GM23338 (cell line): ENCODE measurements at regions not wholly inside any gene's neighbourhood (a gene's known extent, or its start where the extent isn't known, plus 50 kb on each side); places are given as distances from the start of the nearest gene placed in this dataset.

Experiments used
- ATAC-seq: fragments of 200-7000 bp; cut with Tn5 transposase; 3 replicates; pipeline ENCODE4 v1.9.1; 2020
- DNase-seq: peaks from one replicate; pipeline ENCODE4 v3.0.0-alpha.2; 2015; ENCODE audit warnings: low spot score
- H2AFZ ChIP-seq: fragments of 200-600 bp; sonication (generic); 2 replicates; pipeline ENCODE4 v1.8.0; 2016; ENCODE audit warnings: antibody characterized with exemption, mild to moderate bottlenecking, moderate library complexity
- H3F3A ChIP-seq: fragments of 200-600 bp; sonication (generic); replicated peaks from 2 replicates; pipeline ENCODE4 v1.8.0; 2017; ENCODE audit warnings: antibody characterized with exemption, mixed run types, low read depth
- H3K27ac ChIP-seq: fragments of 200-600 bp; sonication (generic); 2 replicates; pipeline ENCODE4 v1.6.1; 2016; ENCODE audit warnings: low read depth
- H3K27me3 ChIP-seq: fragments of 200-600 bp; sonication (generic); 2 replicates; pipeline ENCODE4 v1.8.0; 2016; ENCODE audit warnings: mild to moderate bottlenecking, mixed run types, moderate library complexity; ENCODE audit not compliant: insufficient read depth
- H3K36me3 ChIP-seq: fragments of 200-600 bp; sonication (generic); 2 replicates; pipeline ENCODE4 v1.8.0; 2016; ENCODE audit warnings: mild to moderate bottlenecking; ENCODE audit not compliant: insufficient read depth
- H3K4me1 ChIP-seq: fragments of 200-600 bp; sonication (generic); 2 replicates; pipeline ENCODE4 v1.8.0; 2016; ENCODE audit warnings: mild to moderate bottlenecking, moderate library complexity; ENCODE audit not compliant: insufficient read depth
- H3K4me2 ChIP-seq: fragments of 200-600 bp; sonication (generic); 2 replicates; pipeline ENCODE4 v1.7.1; 2017; ENCODE audit warnings: mixed run types
- H3K4me3 ChIP-seq: fragments of 200-600 bp; sonication (generic); 2 replicates; pipeline ENCODE4 v1.6.1; 2016; ENCODE audit warnings: mixed run types
- H3K79me2 ChIP-seq: fragments of 200-600 bp; sonication (generic); replicated peaks from 2 replicates; pipeline ENCODE4 v1.8.0; 2017; ENCODE audit warnings: mild to moderate bottlenecking; ENCODE audit not compliant: insufficient read depth
- H3K9me2 ChIP-seq: fragments of 200-600 bp; sonication (generic); 2 replicates; pipeline ENCODE4 v1.8.0; 2017; ENCODE audit not compliant: insufficient read depth
- H4K20me1 ChIP-seq: fragments of 200-600 bp; sonication (generic); replicated peaks from 2 replicates; pipeline ENCODE4 v1.8.0; 2017; ENCODE audit warnings: mild to moderate bottlenecking; ENCODE audit not compliant: insufficient read depth
- H3K27ac Mint-ChIP-seq: 2 replicates; pipeline ENCODE4 v1.8.0; 2020; ENCODE audit warnings: inconsistent platforms, mild to moderate bottlenecking, moderate library complexity, mixed read lengths
- H3K27me3 Mint-ChIP-seq: 3 replicates; pipeline ENCODE4 v1.8.0; 2022; ENCODE audit warnings: low read depth, mild to moderate bottlenecking, moderate library complexity, mixed read lengths, inconsistent platforms; ENCODE audit not compliant: insufficient read depth, poor library complexity
- H3K36me3 Mint-ChIP-seq: 3 replicates; pipeline ENCODE4 v1.8.0; 2021; ENCODE audit warnings: low read depth, mild to moderate bottlenecking, inconsistent platforms, moderate library complexity, mixed read lengths
- H3K4me1 Mint-ChIP-seq: 3 replicates; pipeline ENCODE4 v1.8.0; 2020; ENCODE audit warnings: mild to moderate bottlenecking, inconsistent platforms, mixed read lengths
- H3K4me3 Mint-ChIP-seq: 3 replicates; pipeline ENCODE4 v1.8.0; 2021; ENCODE audit warnings: moderate library complexity, mild to moderate bottlenecking, inconsistent platforms, mixed read lengths
- H3K9me3 Mint-ChIP-seq: 3 replicates; pipeline ENCODE4 v1.8.0; 2020; ENCODE audit warnings: moderate library complexity, mild to moderate bottlenecking, inconsistent platforms, mixed read lengths
- CREB1 ChIP-seq: fragments of 250-450 bp; sonication (Bioruptor Pico); IDR thresholded peaks from 2 replicates; pipeline ENCODE4 v1.5.0; 2020; ENCODE audit warnings: low read depth, mild to moderate bottlenecking, moderate library complexity
- CTCF ChIP-seq, 2 experiments: fragments of 200-600 bp in 1 of 2; sonication (generic) in 1 of 2; conservative IDR thresholded peaks; 2 replicates each; pipeline versions ENCODE4 v1.5.1 to v1.6.1; 2016 to 2017; ENCODE audit warnings: antibody characterized with exemption in 2 of 2, low read depth in 2 of 2, mild to moderate bottlenecking in 2 of 2, moderate library complexity in 1 of 2
- EZH2 ChIP-seq: fragments of 200-600 bp; sonication (generic); IDR thresholded peaks from one replicate; pipeline ENCODE4 v1.8.0; 2017; ENCODE audit warnings: antibody characterized with exemption, mild to moderate bottlenecking, low read depth; ENCODE audit not compliant: unreplicated experiment
- EZH2phosphoT487 ChIP-seq: fragments of 200-600 bp; sonication (generic); IDR thresholded peaks from one replicate; pipeline ENCODE4 v1.8.1; 2018; ENCODE audit warnings: antibody characterized with exemption; ENCODE audit not compliant: unreplicated experiment
- JUNB ChIP-seq: IDR thresholded peaks from one replicate; pipeline ENCODE4 v1.6.1; 2016; ENCODE audit warnings: antibody characterized with exemption; ENCODE audit not compliant: unreplicated experiment
- NANOG ChIP-seq: IDR thresholded peaks from 2 replicates; pipeline ENCODE4 v1.6.1; 2016; ENCODE audit warnings: antibody characterized with exemption, borderline replicate concordance
- POLR2AphosphoS5 ChIP-seq: IDR thresholded peaks from 2 replicates; pipeline ENCODE4 v1.6.1; 2016; ENCODE audit warnings: antibody characterized with exemption, low read depth
- REST ChIP-seq: IDR thresholded peaks from one replicate; pipeline ENCODE4 v1.6.1; 2018; ENCODE audit warnings: antibody characterized with exemption; ENCODE audit not compliant: unreplicated experiment
- STAT1 ChIP-seq: IDR thresholded peaks from one replicate; pipeline ENCODE4 v1.6.1; 2016; ENCODE audit warnings: antibody characterized with exemption; ENCODE audit not compliant: unreplicated experiment
- ZNF114 ChIP-seq: fragments of 250-450 bp; sonication (Bioruptor Pico); IDR thresholded peaks from 2 replicates; pipeline ENCODE4 v1.5.0; 2020; ENCODE audit warnings: mild to moderate bottlenecking, moderate library complexity
- ZNF331 ChIP-seq: fragments of 250-450 bp; sonication (Bioruptor Pico); IDR thresholded peaks from 2 replicates; pipeline ENCODE4 v1.5.0; 2020; ENCODE audit warnings: low read depth, mild to moderate bottlenecking, moderate library complexity
- ZNF462 ChIP-seq: fragments of 250-450 bp; sonication (Bioruptor Pico); IDR thresholded peaks from 2 replicates; pipeline ENCODE4 v1.5.0; 2020; ENCODE audit warnings: mild to moderate bottlenecking, moderate library complexity
- TF ChIP-seq, protein P1 (sequence below): IDR thresholded peaks from 2 replicates; pipeline ENCODE4 v1.6.1; 2016; ENCODE audit warnings: antibody characterized with exemption

DNA sequence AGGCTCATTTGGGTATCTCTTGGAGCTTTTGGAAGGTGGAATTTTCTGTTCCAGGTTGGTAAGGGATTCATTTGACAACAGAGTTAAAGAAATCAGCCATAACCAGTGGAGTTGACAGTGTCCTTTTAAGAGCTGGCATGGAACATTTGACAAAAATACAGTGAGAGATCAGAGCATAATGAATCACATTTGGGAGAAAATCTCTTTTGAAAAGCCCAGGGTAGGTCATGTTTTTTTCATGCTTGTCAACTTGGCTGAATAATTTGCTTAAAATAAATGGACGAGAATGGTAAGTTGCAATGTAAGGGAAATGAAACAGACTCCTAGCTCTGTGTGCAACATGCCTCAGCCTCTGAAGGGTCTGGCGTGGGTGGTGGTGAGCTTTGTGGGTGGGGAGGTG, 235.3 kb upstream of the N4BP1 start:
- Histone ChIP-seq H3K4me2 (no peak overlapping the region), H3K36me3 (no peaks in the 10 kb centered on the region), H3F3A (no peaks in the 10 kb centered on the region), H4K20me1 (no peaks in the 10 kb centered on the region), H3K4me3 (no peak overlapping the region), H3K27ac (no peak overlapping the region), H3K79me2 (no peaks in the 10 kb centered on the region), H2AFZ (no peak overlapping the region), H3K27me3 (no peaks in the 10 kb centered on the region), H3K4me1 (no peaks in the 10 kb centered on the region), H3K9me2 (no peaks in the 10 kb centered on the region)
- no peak for TF ChIP-seq EZH2phosphoT487
- no peak for TF ChIP-seq REST
- no peak for TF ChIP-seq STAT1
- TF ChIP-seq ZNF462: no peak
- TF ChIP-seq, protein P1, sequence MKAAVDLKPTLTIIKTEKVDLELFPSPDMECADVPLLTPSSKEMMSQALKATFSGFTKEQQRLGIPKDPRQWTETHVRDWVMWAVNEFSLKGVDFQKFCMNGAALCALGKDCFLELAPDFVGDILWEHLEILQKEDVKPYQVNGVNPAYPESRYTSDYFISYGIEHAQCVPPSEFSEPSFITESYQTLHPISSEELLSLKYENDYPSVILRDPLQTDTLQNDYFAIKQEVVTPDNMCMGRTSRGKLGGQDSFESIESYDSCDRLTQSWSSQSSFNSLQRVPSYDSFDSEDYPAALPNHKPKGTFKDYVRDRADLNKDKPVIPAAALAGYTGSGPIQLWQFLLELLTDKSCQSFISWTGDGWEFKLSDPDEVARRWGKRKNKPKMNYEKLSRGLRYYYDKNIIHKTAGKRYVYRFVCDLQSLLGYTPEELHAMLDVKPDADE: no peak
- TF ChIP-seq CREB1 (CRISPR knock-in tag): no peak
- TF ChIP-seq EZH2: no peak
- no peak for TF ChIP-seq ZNF114 (CRISPR knock-in tag)
- no peak for TF ChIP-seq POLR2AphosphoS5
- no peak for TF ChIP-seq ZNF331
- TF ChIP-seq NANOG: no peak
- no peak for TF ChIP-seq JUNB
- no peak for TF ChIP-seq CTCF (conservative IDR thresholded peaks at IDR 0.05; ENCODE audit: low read depth in 2 of 2)
- no peak overlapping the region for H3K27ac Mint-ChIP-seq
- no peak for ATAC-seq
- no peaks in the 10 kb centered on the region for H3K36me3 Mint-ChIP-seq
- H3K27me3 Mint-ChIP-seq: peaks cover 3% of the 10 kb centered on the region
- no peaks in the 10 kb centered on the region for H3K4me1 Mint-ChIP-seq
- no peaks in the 10 kb centered on the region for H3K9me3 Mint-ChIP-seq
- H3K4me3 Mint-ChIP-seq: no peak overlapping the region
- DNase-seq: no peak
